ENCODE measurements at regions not wholly inside any gene's neighbourhood (a gene's known extent, or its start where the extent isn't known, plus 50 kb on each side); places are given as distances from the start of the nearest gene placed in this dataset.
"Not testable (repeated sequence)": the region's sequence is repeated elsewhere in the genome, so short reads cannot be mapped to it uniquely, and the experiment has no call there.

GRCh38 chr17:77287432-77288068 lies 146.8 kb downstream of the SEC14L1 start:
- H2AK5ac ChIP-seq (ENCODE audit: low read length) = peak overlapping the region; percentile 48
- peak overlapping the region; percentile 37 for H3K9ac ChIP-seq (ENCODE audit: low read length)
- DNase-seq = peak; percentile 82
- H3K23ac ChIP-seq (ENCODE audit: low read length) = peak overlapping the region; percentile 3
- peaks cover 44% of the 10 kb centered on the region for H3K79me2 ChIP-seq (ENCODE audit: control insufficient read depth, insufficient read depth, low read length)
- H2BK5ac ChIP-seq (ENCODE audit: low read length) = peak overlapping the region; percentile 5
- no CpG with 5 or more reads among the region's 11 CpGs for WGBS (ENCODE audit: extremely low coverage, insufficient coverage, low lambda C conversion rate)
- H4K8ac ChIP-seq (ENCODE audit: low read depth, low read length) = no peak overlapping the region
- H3K4ac ChIP-seq (ENCODE audit: low read depth, low read length) = peak overlapping the region; percentile 5
- H3K18ac ChIP-seq (ENCODE audit: low read length) = peak overlapping the region; percentile 55
- H3K4me3 ChIP-seq (ENCODE audit: low read length) = no peak overlapping the region
- H2BK15ac ChIP-seq (replicated peaks; ENCODE audit: low read depth) = peak overlapping the region; percentile 45
- peaks cover 9% of the 10 kb centered on the region for H3K79me1 ChIP-seq (ENCODE audit: low read length)
- no peak overlapping the region for H3K4me2 ChIP-seq (ENCODE audit: low read length)
- no peak overlapping the region for H4K5ac ChIP-seq (ENCODE audit: low read length)
- peak overlapping the region; percentile 51 for H3K56ac ChIP-seq (ENCODE audit: low read length)
- H3K27me3 ChIP-seq (ENCODE audit: insufficient read depth, low read length, poor library complexity) = no peaks in the 10 kb centered on the region
- peaks cover 16% of the 10 kb centered on the region for H3K4me1 ChIP-seq (ENCODE audit: control insufficient read depth, low read depth, low read length)
- peak overlapping the region; percentile 31 for H3K27ac ChIP-seq (ENCODE audit: low read depth, low read length)
- H3K36me3 ChIP-seq (ENCODE audit: control insufficient read depth, insufficient read depth, low read length) = no peaks in the 10 kb centered on the region
- peak overlapping the region; percentile 0 for H2BK120ac ChIP-seq (ENCODE audit: low read depth, low read length)

GRCh38 chr17:77288115-77288619 lies 147.4 kb downstream of the SEC14L1 start:
- peaks cover 9% of the 10 kb centered on the region for H3K79me1 ChIP-seq (ENCODE audit: low read length)
- no peak overlapping the region for H2BK5ac ChIP-seq (ENCODE audit: low read length)
- peak overlapping the region; percentile 90 for H2AK5ac ChIP-seq (ENCODE audit: low read length)
- H4K8ac ChIP-seq (ENCODE audit: low read depth, low read length) = no peak overlapping the region
- H2BK120ac ChIP-seq (ENCODE audit: low read depth, low read length) = peak overlapping the region; percentile 0
- peak overlapping the region; percentile 55 for H3K18ac ChIP-seq (ENCODE audit: low read length)
- H2BK15ac ChIP-seq (replicated peaks; ENCODE audit: low read depth) = peak overlapping the region; percentile 45
- peak overlapping the region; percentile 47 for H3K56ac ChIP-seq (ENCODE audit: low read length)
- H3K4me1 ChIP-seq (ENCODE audit: control insufficient read depth, low read depth, low read length) = peaks cover 15% of the 10 kb centered on the region
- no CpG with 5 or more reads among the region's 17 CpGs for WGBS (ENCODE audit: extremely low coverage, insufficient coverage, low lambda C conversion rate)
- H3K4me2 ChIP-seq (ENCODE audit: low read length) = no peak overlapping the region
- peak overlapping the region; percentile 3 for H3K23ac ChIP-seq (ENCODE audit: low read length)
- no peak overlapping the region for H4K5ac ChIP-seq (ENCODE audit: low read length)
- peak overlapping the region; percentile 31 for H3K27ac ChIP-seq (ENCODE audit: low read depth, low read length)
- H3K79me2 ChIP-seq (ENCODE audit: control insufficient read depth, insufficient read depth, low read length) = peaks cover 42% of the 10 kb centered on the region
- no peak for DNase-seq
- peak overlapping the region; percentile 37 for H3K9ac ChIP-seq (ENCODE audit: low read length)
- no peak overlapping the region for H3K4me3 ChIP-seq (ENCODE audit: low read length)
- no peaks in the 10 kb centered on the region for H3K27me3 ChIP-seq (ENCODE audit: insufficient read depth, low read length, poor library complexity)
- H3K36me3 ChIP-seq (ENCODE audit: control insufficient read depth, insufficient read depth, low read length) = no peaks in the 10 kb centered on the region
- H3K4ac ChIP-seq (ENCODE audit: low read depth, low read length) = peak overlapping the region; percentile 5

DNA sequence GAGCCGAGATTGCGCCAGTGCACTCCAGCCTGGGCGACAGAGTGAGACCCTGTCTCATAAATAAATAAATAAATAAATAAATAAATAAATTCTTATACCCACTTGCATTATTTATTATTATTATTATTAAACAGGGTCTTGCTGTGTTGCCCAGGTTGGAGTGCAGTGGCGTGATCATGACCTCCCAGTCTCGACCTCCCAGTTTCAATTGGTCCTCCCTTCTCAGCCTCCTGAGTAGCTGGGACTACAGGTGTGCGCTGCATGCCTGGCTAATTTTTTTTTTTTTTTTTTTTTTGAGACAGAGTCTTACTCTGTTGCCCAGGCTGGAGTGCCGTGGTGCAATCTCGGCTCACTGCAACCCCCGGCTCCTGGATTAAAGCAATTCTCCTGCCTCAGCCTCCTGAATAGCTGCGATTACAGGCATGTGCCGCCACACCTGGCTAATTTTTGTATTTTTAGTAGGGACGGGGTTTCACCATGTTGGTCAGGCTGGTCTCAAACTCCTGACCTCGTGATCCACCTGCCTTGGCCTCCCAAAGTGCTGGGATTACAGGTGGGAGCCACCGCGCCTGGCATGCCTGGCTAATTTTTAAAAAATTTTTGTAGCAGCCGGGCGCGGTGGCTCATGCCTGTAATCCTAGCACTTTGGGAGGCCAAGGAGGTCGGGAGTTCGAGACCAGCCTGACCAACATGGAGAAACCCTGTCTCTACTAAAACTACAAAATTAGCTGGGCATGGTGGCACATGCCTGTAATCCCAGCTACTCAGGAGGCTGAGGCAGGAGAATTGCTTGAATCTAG lies 150.2 kb downstream of the SEC14L1 start:
- WGBS (ENCODE audit: extremely low coverage, insufficient coverage, low lambda C conversion rate) = no CpG with 5 or more reads among the region's 20 CpGs
- H2BK120ac ChIP-seq (ENCODE audit: low read depth, low read length); H4K8ac ChIP-seq (ENCODE audit: low read depth, low read length); H3K27me3 ChIP-seq (ENCODE audit: insufficient read depth, low read length, poor library complexity); H3K18ac ChIP-seq (ENCODE audit: low read length); H3K23ac ChIP-seq (ENCODE audit: low read length); H3K79me1 ChIP-seq (ENCODE audit: low read length); H3K4ac ChIP-seq (ENCODE audit: low read depth, low read length); H3K27ac ChIP-seq (ENCODE audit: low read depth, low read length); H2BK5ac ChIP-seq (ENCODE audit: low read length); H3K4me1 ChIP-seq (ENCODE audit: control insufficient read depth, low read depth, low read length); H3K56ac ChIP-seq (ENCODE audit: low read length); H4K5ac ChIP-seq (ENCODE audit: low read length); DNase-seq; H3K9ac ChIP-seq (ENCODE audit: low read length); H3K4me3 ChIP-seq (ENCODE audit: low read length); H3K4me2 ChIP-seq (ENCODE audit: low read length); H2BK15ac ChIP-seq (replicated peaks; ENCODE audit: low read depth); H3K36me3 ChIP-seq (ENCODE audit: control insufficient read depth, insufficient read depth, low read length); H2AK5ac ChIP-seq (ENCODE audit: low read length): not testable (repeated sequence)
- H3K79me2 ChIP-seq (ENCODE audit: control insufficient read depth, insufficient read depth, low read length) = peaks cover 23% of the 10 kb centered on the region

GRCh38 chr17:77291591-77292386 lies 151.0 kb downstream of the SEC14L1 start:
- no peak overlapping the region for H4K8ac ChIP-seq (ENCODE audit: low read depth, low read length)
- H4K5ac ChIP-seq (ENCODE audit: low read length) = no peak overlapping the region
- no peak for DNase-seq
- no peak overlapping the region for H3K23ac ChIP-seq (ENCODE audit: low read length)
- H3K79me2 ChIP-seq (ENCODE audit: control insufficient read depth, insufficient read depth, low read length) = peaks cover 16% of the 10 kb centered on the region
- H2BK5ac ChIP-seq (ENCODE audit: low read length) = no peak overlapping the region
- no CpG with 5 or more reads among the region's 18 CpGs for WGBS (ENCODE audit: extremely low coverage, insufficient coverage, low lambda C conversion rate)
- no peak overlapping the region for H3K4ac ChIP-seq (ENCODE audit: low read depth, low read length)
- H2AK5ac ChIP-seq (ENCODE audit: low read length) = no peak overlapping the region
- no peak overlapping the region for H3K4me2 ChIP-seq (ENCODE audit: low read length)
- no peak overlapping the region for H3K4me3 ChIP-seq (ENCODE audit: low read length)
- H3K18ac ChIP-seq (ENCODE audit: low read length) = no peak overlapping the region
- H3K27ac ChIP-seq (ENCODE audit: low read depth, low read length) = no peak overlapping the region
- H2BK15ac ChIP-seq (replicated peaks; ENCODE audit: low read depth) = no peak overlapping the region
- no peak overlapping the region for H3K56ac ChIP-seq (ENCODE audit: low read length)
- no peaks in the 10 kb centered on the region for H3K27me3 ChIP-seq (ENCODE audit: insufficient read depth, low read length, poor library complexity)
- no peak overlapping the region for H3K9ac ChIP-seq (ENCODE audit: low read length)
- no peaks in the 10 kb centered on the region for H3K36me3 ChIP-seq (ENCODE audit: control insufficient read depth, insufficient read depth, low read length)
- peaks cover 3% of the 10 kb centered on the region for H3K79me1 ChIP-seq (ENCODE audit: low read length)
- no peak overlapping the region for H2BK120ac ChIP-seq (ENCODE audit: low read depth, low read length)
- H3K4me1 ChIP-seq (ENCODE audit: control insufficient read depth, low read depth, low read length) = peaks cover 7% of the 10 kb centered on the region

- H3K27me3 ChIP-seq (ENCODE audit: insufficient read depth, low read length, poor library complexity) = no peaks in the 10 kb centered on the region
- H3K18ac ChIP-seq (ENCODE audit: low read length) = no peak overlapping the region
- H3K79me1 ChIP-seq (ENCODE audit: low read length) = peaks cover 4% of the 10 kb centered on the region
- no peak overlapping the region for H3K9ac ChIP-seq (ENCODE audit: low read length)
- H3K56ac ChIP-seq (ENCODE audit: low read length) = no peak overlapping the region
- H3K4me1 ChIP-seq (ENCODE audit: control insufficient read depth, low read depth, low read length) = no peaks in the 10 kb centered on the region
- no peaks in the 10 kb centered on the region for H3K36me3 ChIP-seq (ENCODE audit: control insufficient read depth, insufficient read depth, low read length)
- H4K5ac ChIP-seq (ENCODE audit: low read length) = no peak overlapping the region
- H2BK15ac ChIP-seq (replicated peaks; ENCODE audit: low read depth) = no peak overlapping the region
- no peak overlapping the region for H3K23ac ChIP-seq (ENCODE audit: low read length)
- H3K4ac ChIP-seq (ENCODE audit: low read depth, low read length) = no peak overlapping the region
- no peak overlapping the region for H3K27ac ChIP-seq (ENCODE audit: low read depth, low read length)
- H2BK5ac ChIP-seq (ENCODE audit: low read length) = no peak overlapping the region
- no peak overlapping the region for H2AK5ac ChIP-seq (ENCODE audit: low read length)
- WGBS (ENCODE audit: extremely low coverage, insufficient coverage, low lambda C conversion rate) = no CpG with 5 or more reads among the region's 20 CpGs
- H2BK120ac ChIP-seq (ENCODE audit: low read depth, low read length) = no peak overlapping the region
- DNase-seq = no peak
- H4K8ac ChIP-seq (ENCODE audit: low read depth, low read length) = no peak overlapping the region
- no peak overlapping the region for H3K4me2 ChIP-seq (ENCODE audit: low read length)
- H3K79me2 ChIP-seq (ENCODE audit: control insufficient read depth, insufficient read depth, low read length) = peaks cover 9% of the 10 kb centered on the region
- no peak overlapping the region for H3K4me3 ChIP-seq (ENCODE audit: low read length)
These were observed 154.0 kb downstream of the SEC14L1 start for GRCh38 chr17:77294761-77295160.

Data from mesendoderm (in vitro differentiated cells).